T-cell (primary cell): ENCODE measurements at regions not wholly inside any gene's neighbourhood (a gene's known extent, or its start where the extent isn't known, plus 50 kb on each side); places are given as distances from the start of the nearest gene placed in this dataset.

Experiments
- ATAC-seq, 4 experiments: fragments of 200-7000 bp in 3 of 4; fragments of 150-1000 bp in 1 of 4; cut with Tn5 transposase; replicated peaks in 1 of 4; 1 replicate in 3 of 4; 2 replicates in 1 of 4; pipeline ENCODE4 v1.10.0; 2021; ENCODE audit warnings: moderate library complexity in 3 of 4, mild to moderate bottlenecking in 2 of 4, moderate number of reproducible peaks in 1 of 4
- CTCF ChIA-PET, 2 donors: fragments of 300-600 bp; sonication (Branson Sonifier 250); formaldehyde crosslinking; loops; one replicate each; lab custom pipeline; 2022; ENCODE audit warnings: antibody characterized with exemption in 2 of 2; lab: Charles Lee
- POLR2A ChIA-PET, 2 donors: fragments of 300-600 bp; sonication (Branson Sonifier 250); formaldehyde crosslinking; loops; one replicate each; lab custom pipeline; 2022; ENCODE audit warnings: antibody characterized with exemption in 2 of 2; lab: Charles Lee
- DNase-seq, 35 experiments: peaks; one replicate each; pipeline versions ENCODE4 v3.0.0 to v3.0.0-alpha.2; 2013 to 2023
- H3K27ac ChIP-seq: one replicate; pipeline ENCODE4 v1.5.1; 2013; ENCODE audit warnings: low read length
- H3K27me3 ChIP-seq, 2 experiments: replicated peaks in 1 of 2; 1 replicate in 1 of 2; 2 replicates in 1 of 2; pipeline versions ENCODE4 v1.6.1 to v1.7.0; 2013; ENCODE audit warnings: low read length in 1 of 2, mixed read lengths in 1 of 2; ENCODE audit not compliant: control insufficient read depth in 2 of 2, insufficient read depth in 2 of 2; ENCODE audit errors: extremely low read depth in 1 of 2
- H3K36me3 ChIP-seq, 2 donors: 1 replicate in 1 of 2; 2 replicates in 1 of 2; pipeline versions ENCODE4 v1.6.1 to v1.7.0; 2013; ENCODE audit warnings: low read length in 1 of 2; ENCODE audit not compliant: control insufficient read depth in 2 of 2, insufficient read depth in 1 of 2; ENCODE audit errors: extremely low read depth in 1 of 2
- H3K4me1 ChIP-seq, 2 experiments: 1 replicate in 1 of 2; 2 replicates in 1 of 2; pipeline versions ENCODE4 v1.6.1 to v1.7.0; 2013; ENCODE audit warnings: low read length in 2 of 2, mixed read lengths in 1 of 2; ENCODE audit not compliant: insufficient read depth in 2 of 2, control insufficient read depth in 1 of 2; ENCODE audit errors: extremely low read depth in 1 of 2
- H3K4me3 ChIP-seq, 2 donors: 1 replicate in 1 of 2; 2 replicates in 1 of 2; pipeline versions ENCODE4 v1.5.1 to v1.7.0; 2013; ENCODE audit warnings: mild to moderate bottlenecking in 2 of 2, low read length in 1 of 2, moderate library complexity in 1 of 2; ENCODE audit not compliant: control insufficient read depth in 1 of 2; ENCODE audit errors: extremely low read depth in 1 of 2
- H3K9me3 ChIP-seq: 2 replicates; pipeline ENCODE4 v1.7.0; 2013
- H3K27ac Mint-ChIP-seq, 2 donors: one replicate each; pipeline ENCODE4 v1.8.0; 2020 to 2021; ENCODE audit warnings: mild to moderate bottlenecking in 2 of 2, mixed read lengths in 2 of 2
- H3K27me3 Mint-ChIP-seq, 2 donors: one replicate each; pipeline ENCODE4 v1.8.0; 2021 to 2022; ENCODE audit warnings: mixed read lengths in 2 of 2
- H3K36me3 Mint-ChIP-seq: one replicate; pipeline ENCODE4 v1.8.0; 2021; ENCODE audit warnings: mixed read lengths
- H3K4me1 Mint-ChIP-seq, 3 donors: one replicate each; pipeline ENCODE4 v1.8.0; 2020 to 2022; ENCODE audit warnings: mixed read lengths in 3 of 3, mild to moderate bottlenecking in 1 of 3
- H3K4me3 Mint-ChIP-seq, 3 donors: one replicate each; pipeline ENCODE4 v1.8.0; 2020 to 2022; ENCODE audit warnings: mild to moderate bottlenecking in 3 of 3, mixed read lengths in 3 of 3, moderate library complexity in 3 of 3
- H3K9me3 Mint-ChIP-seq, 3 donors: one replicate each; pipeline ENCODE4 v1.8.0; 2020 to 2022; ENCODE audit warnings: mixed read lengths in 3 of 3
- WGBS: methylation state at CpG from one replicate; pipeline ENCODE4 v1.1.5; 2013; ENCODE audit warnings: missing lambda C conversion rate; ENCODE audit not compliant: insufficient coverage; 5-methylcytosine and 5-hydroxymethylcytosine counted together

DNA sequence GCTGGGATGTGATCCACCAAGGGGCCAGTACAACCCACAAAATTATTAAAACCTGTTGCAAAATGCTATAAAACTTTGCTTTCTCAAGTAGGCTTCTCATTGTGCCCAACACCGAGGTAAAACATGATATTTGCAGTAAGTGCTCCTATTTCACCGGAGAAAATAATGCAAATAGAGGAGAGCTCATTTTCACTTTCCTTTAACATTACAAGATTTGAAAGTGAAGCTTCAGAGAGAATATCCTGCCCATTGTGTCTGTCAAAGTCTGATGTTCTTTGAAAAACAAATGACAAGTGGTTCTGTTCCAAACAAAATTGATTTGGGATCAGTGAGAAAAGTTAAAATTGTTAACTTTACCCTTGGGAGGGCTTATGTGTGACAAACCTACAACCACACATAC, 287.1 kb downstream of the KCNN2 start:
- ChIA-PET CTCF (no interaction called here), POLR2A (no interaction called here)
- Histone ChIP-seq H3K4me3 (no peak overlapping the region), H3K27me3 (no peaks in the 10 kb centered on the region), H3K27ac (no peak overlapping the region), H3K4me1 (no peaks in the 10 kb centered on the region), H3K9me3 (peaks cover 3% of the 10 kb centered on the region), H3K36me3 (no peaks in the 10 kb centered on the region)
- Mint-ChIP-seq H3K27me3 (no peaks in the 10 kb centered on the region), H3K9me3 (peaks cover 3 to 14% (median 6%) of the 10 kb centered on the region in 3 donors), H3K36me3 (no peaks in the 10 kb centered on the region), H3K4me1 (no peaks in the 10 kb centered on the region), H3K4me3 (no peak overlapping the region), H3K27ac (no peak overlapping the region)
- ATAC-seq (no peak), DNase-seq (no peak)
- WGBS, result no CpG with 5 or more reads among the region's 2 CpGs

DNA sequence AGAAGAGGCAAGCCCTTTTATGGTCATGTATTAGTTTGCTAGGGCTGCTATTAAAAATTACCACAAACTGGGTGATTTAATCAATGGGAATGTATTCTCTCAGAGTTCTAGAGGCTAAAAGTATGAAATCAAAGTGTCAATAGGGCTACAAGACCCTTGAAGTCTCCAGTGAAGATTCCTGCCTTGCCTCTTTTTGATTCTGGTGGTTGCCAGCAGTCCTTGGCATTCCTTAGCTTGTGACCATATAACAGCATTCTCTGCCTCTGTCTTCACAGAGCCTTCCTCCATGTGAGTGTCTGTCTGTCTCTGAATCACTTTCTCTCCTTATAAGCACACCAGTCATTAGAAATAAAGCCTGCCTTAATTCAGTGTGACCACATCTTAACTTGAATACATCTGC, 282.7 kb downstream of the KCNN2 start:
- POLR2A ChIA-PET, result no interaction called here
- no peaks in the 10 kb centered on the region for H3K27me3 ChIP-seq

DNA sequence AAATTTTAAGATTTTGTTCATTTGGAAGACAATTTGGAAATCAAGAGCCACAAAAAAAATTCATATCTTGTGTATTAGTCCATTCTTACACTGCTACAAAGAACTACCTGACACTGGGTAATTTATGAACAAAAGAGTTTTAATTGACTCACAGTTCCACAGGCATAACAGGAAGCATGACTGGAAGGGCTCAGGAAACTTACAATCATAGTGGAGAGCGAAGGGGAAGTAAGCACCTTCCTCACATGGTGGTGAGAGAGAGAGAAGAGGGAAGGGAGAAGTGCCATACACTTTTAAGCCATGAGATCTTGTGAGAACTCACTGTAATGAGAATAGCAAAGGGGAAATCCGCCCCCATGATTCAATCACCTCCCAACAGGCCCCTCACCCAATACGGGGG, 274.4 kb downstream of the KCNN2 start:
- H3K27ac Mint-ChIP-seq, result no peak overlapping the region
- no peaks in the 10 kb centered on the region for H3K4me1 ChIP-seq
- ATAC-seq (no peak), DNase-seq (no peak)
- H3K4me3 Mint-ChIP-seq, result no peak overlapping the region
- H3K27ac ChIP-seq, result no peak overlapping the region
- H3K9me3 ChIP-seq, result no peaks in the 10 kb centered on the region
- ChIA-PET CTCF (no interaction called here), POLR2A (interaction anchor here in 1 of 2 donors (0.6 kb wide), 1 partner anchor 12 kb away, joined by 3 read pairs; no protein-coding TSS in a partner anchor)
- no peaks in the 10 kb centered on the region for H3K27me3 ChIP-seq
- no CpG with 5 or more reads among the region's 3 CpGs for WGBS
- H3K9me3 Mint-ChIP-seq, result peaks cover 4 to 10% (median 9%) of the 10 kb centered on the region in 3 donors
- no peaks in the 10 kb centered on the region for H3K27me3 Mint-ChIP-seq
- H3K4me1 Mint-ChIP-seq, result no peaks in the 10 kb centered on the region
- no peaks in the 10 kb centered on the region for H3K36me3 Mint-ChIP-seq
- no peaks in the 10 kb centered on the region for H3K36me3 ChIP-seq
- no peak overlapping the region for H3K4me3 ChIP-seq

More for the DNA sequence above, 282.7 kb downstream of the KCNN2 start:
- Histone ChIP-seq H3K9me3 (no peaks in the 10 kb centered on the region), H3K27ac (no peak overlapping the region), H3K4me3 (no peak overlapping the region), H3K36me3 (no peaks in the 10 kb centered on the region), H3K4me1 (no peaks in the 10 kb centered on the region)
- H3K36me3 Mint-ChIP-seq, result no peaks in the 10 kb centered on the region
- CTCF ChIA-PET, result no interaction called here
- DNase-seq (no peak), ATAC-seq (no peak)
- H3K4me1 Mint-ChIP-seq, result no peaks in the 10 kb centered on the region
- H3K9me3 Mint-ChIP-seq, result peaks cover 13 to 15% (median 13%) of the 10 kb centered on the region in 3 donors
- no peaks in the 10 kb centered on the region for H3K27me3 Mint-ChIP-seq
- no peak overlapping the region for H3K27ac Mint-ChIP-seq
- H3K4me3 Mint-ChIP-seq, result no peak overlapping the region

DNA sequence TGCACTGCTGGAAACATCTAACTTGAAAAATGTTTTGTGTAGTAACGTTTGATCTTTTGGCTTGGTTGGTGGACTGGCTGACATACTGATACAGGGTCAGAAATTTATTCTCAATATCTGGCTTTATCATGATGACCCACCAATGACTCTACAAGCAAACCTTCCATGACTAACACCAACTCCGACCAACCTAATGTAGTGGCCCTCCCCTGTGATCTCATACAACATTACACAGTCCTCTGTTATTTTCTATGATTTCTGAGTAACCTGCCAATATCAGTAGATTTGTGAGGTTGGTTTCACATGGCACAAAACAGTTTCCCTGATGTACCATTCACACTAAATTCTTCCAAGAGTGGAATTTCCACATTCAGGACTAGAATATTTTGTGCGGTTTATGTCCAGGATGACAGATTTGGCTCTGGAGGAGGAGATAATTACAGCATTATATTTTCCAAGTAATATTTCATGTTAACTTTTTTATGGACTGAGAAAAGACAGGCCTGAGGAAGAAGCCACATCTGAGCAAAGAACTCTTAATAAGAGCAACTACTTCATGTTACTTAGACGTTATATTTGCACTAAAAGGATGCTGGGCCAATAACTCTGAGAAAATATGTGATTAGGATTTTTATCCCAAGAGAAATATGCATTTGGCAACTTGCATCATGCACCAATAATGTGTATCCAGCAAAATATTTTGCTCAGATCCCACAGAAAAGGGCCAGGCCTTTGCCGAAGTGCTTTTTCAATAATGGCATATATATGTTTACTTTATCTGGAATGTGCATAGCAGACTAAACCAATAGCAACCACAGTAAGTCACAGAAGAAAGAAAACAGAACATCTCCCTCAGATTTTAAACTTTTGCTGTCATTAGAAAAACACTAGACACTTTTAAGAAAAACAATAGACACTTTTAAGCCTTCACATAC, 273.4 kb downstream of the KCNN2 start:
- no CpG with 5 or more reads among the region's 5 CpGs for WGBS
- peaks cover 4 to 10% (median 7%) of the 10 kb centered on the region in 3 donors for H3K9me3 Mint-ChIP-seq
- H3K27ac Mint-ChIP-seq, result no peak overlapping the region
- ATAC-seq, result no peak
- no peaks in the 10 kb centered on the region for H3K36me3 Mint-ChIP-seq
- no peak overlapping the region for H3K4me3 Mint-ChIP-seq
- Histone ChIP-seq H3K4me1 (no peaks in the 10 kb centered on the region), H3K4me3 (no peak overlapping the region), H3K27me3 (no peaks in the 10 kb centered on the region), H3K27ac (no peak overlapping the region), H3K9me3 (no peaks in the 10 kb centered on the region), H3K36me3 (no peaks in the 10 kb centered on the region)
- CTCF ChIA-PET, result no interaction called here
- POLR2A ChIA-PET, result no interaction called here
- DNase-seq, result no peak
- H3K27me3 Mint-ChIP-seq, result no peaks in the 10 kb centered on the region
- H3K4me1 Mint-ChIP-seq, result no peaks in the 10 kb centered on the region

DNA sequence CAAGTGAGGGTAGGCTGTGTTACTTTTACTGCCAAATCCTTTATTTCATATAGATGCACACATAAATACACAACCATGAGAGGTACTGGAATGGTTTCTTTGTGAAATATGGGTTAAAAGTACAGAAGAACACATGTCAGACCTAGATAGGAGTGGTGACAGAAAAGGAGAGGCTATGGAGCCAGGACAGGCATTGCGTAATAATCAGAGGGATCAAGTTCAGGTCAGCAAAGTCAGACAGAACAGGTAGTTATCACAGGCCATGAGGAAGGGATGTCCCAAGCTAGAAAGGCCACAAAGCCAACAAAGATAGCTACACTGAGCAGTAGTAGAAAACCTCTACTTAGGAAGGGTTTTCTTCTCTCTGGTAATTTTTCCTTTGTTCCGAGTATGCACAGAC, 272.6 kb downstream of the KCNN2 start:
- Mint-ChIP-seq H3K9me3 (peaks cover 3 to 10% (median 5%) of the 10 kb centered on the region in 3 donors), H3K27ac (no peak overlapping the region), H3K36me3 (no peaks in the 10 kb centered on the region), H3K4me3 (no peak overlapping the region), H3K27me3 (no peaks in the 10 kb centered on the region), H3K4me1 (no peaks in the 10 kb centered on the region)
- DNase-seq (no peak), ATAC-seq (no peak)
- POLR2A ChIA-PET, result no interaction called here
- H3K9me3 ChIP-seq, result no peaks in the 10 kb centered on the region
- no peak overlapping the region for H3K4me3 ChIP-seq
- H3K27ac ChIP-seq, result no peak overlapping the region
- CTCF ChIA-PET, result no interaction called here
- no peaks in the 10 kb centered on the region for H3K36me3 ChIP-seq
- WGBS, result no CpG with 5 or more reads among the region's 2 CpGs
- H3K4me1 ChIP-seq, result no peaks in the 10 kb centered on the region
- no peaks in the 10 kb centered on the region for H3K27me3 ChIP-seq

DNA sequence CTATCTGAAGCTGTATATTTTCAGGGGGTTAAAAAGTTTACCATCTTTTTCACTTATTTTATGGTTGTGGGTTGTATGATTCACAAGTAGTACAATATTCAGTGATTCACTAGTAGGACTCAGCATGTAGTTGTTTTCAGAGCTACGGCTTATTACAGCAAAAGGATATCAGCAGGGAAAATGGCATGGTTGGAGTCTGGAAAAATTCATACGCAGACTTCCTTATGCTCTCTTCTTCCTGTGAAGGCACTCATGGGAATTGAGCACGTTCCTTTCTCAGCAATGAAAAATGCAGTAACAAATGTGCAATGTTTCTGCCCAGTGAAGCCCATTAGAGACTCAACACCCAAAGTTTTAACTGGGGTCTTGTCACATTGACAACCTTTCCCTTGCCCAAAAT, 250.5 kb downstream of the KCNN2 start:
- Histone ChIP-seq H3K27me3 (no peaks in the 10 kb centered on the region), H3K9me3 (no peaks in the 10 kb centered on the region), H3K4me1 (no peaks in the 10 kb centered on the region), H3K36me3 (no peaks in the 10 kb centered on the region), H3K27ac (no peak overlapping the region), H3K4me3 (no peak overlapping the region)
- WGBS, result 72% methylated on average over 2 of the region's 3 CpGs
- Mint-ChIP-seq H3K4me3 (no peak overlapping the region), H3K9me3 (peaks cover 16 to 28% (median 17%) of the 10 kb centered on the region in 3 donors), H3K27me3 (no peaks in the 10 kb centered on the region), H3K4me1 (no peaks in the 10 kb centered on the region), H3K36me3 (no peaks in the 10 kb centered on the region), H3K27ac (no peak overlapping the region)
- CTCF ChIA-PET, result no interaction called here
- DNase-seq, result no peak
- ATAC-seq, result no peak
- POLR2A ChIA-PET, result no interaction called here
